HG03565 (cell line): ENCODE measurements at regions not wholly inside any gene's neighbourhood (a gene's known extent, or its start where the extent isn't known, plus 50 kb on each side); places are given as distances from the start of the nearest gene placed in this dataset.
"Not testable (repeated sequence)": the region's sequence is repeated elsewhere in the genome, so short reads cannot be mapped to it uniquely, and the experiment has no call there.

Source experiments
- ATAC-seq: cut with Tn5 transposase; IDR thresholded peaks from one replicate; pipeline ENCODE4 v1.9.1; 2021; ENCODE audit warnings: mild to moderate bottlenecking, moderate library complexity; ENCODE audit not compliant: unreplicated experiment

DNA sequence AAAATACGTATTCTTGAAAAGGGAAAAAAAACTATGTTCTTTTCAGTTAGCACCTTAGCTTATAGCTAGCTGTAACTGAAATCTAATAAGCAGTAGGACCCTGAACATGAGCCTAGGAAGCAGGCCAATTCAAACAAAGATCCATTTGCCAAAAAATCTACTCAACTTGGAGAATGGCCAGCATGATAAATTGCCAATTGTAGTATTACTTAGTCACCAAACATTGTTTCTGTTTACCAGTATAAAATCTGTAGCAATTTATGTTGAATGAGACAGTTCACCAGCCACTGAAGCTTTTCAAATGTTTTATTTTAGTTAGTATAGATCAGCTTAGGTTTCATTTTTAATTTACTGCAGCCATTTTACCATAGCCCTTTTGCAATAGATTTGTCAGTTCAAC is 323.6 kb upstream of the DIPK2B start:
- no peak for ATAC-seq

DNA sequence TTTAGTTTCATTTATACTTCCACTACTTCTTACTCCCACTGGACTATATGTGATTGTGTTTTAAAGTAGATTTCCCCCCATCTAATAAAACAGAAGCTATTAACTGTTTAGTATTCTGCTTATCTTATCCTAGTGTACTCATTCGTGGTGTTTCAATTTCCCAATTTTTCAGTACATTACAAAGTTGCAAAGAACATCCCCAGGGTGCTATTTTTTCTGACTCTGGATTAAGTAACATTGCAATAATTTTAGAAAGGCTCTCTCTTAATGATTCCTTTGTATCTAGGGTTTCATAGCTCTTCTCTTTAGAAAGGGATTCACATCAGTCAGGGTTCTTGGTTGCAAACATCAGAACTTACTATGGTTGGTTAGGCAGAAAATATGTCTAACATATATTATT is 317.9 kb upstream of the DIPK2B start:
- ATAC-seq, result no peak

DNA sequence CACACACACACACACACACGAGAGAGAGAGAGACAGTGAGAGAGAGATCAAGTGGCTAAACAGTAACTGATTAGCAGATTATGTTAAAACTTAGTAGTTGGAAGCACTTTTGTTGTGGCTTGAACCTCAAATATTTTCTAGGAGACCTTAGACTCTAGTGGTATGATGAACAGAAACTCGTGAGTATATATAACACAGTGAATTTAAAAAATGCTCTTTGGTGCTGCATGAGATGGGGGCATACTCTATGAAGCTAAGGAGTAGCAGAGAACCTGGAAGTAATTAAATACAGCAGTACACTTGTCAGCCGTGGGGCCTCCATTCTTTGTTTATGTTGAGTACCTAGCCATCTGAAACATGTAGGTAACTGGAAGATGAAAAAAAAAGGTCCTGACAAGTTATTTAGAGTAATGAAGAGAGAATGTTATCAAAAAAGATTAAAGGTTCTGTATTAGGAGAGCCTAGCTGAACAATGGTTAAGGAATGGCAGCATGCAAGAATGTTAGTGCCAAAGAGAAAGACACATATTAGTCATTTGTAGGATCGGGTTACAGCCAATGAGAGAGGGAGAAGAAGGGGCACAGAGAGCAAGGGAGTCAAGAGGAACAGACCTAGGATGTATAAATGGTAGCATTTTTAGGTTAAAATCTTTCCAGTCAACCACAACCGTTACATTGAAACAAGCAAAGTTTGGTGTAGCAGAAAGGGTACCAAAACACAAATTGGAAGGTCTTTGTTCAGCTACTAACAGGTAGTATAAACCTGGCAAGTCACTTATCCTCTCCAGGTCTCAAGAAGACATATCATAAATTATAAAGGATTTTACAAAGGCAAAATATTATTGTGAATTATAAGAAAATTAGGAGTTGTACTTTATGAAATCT is 316.7 kb upstream of the DIPK2B start:
- no peak for ATAC-seq

DNA sequence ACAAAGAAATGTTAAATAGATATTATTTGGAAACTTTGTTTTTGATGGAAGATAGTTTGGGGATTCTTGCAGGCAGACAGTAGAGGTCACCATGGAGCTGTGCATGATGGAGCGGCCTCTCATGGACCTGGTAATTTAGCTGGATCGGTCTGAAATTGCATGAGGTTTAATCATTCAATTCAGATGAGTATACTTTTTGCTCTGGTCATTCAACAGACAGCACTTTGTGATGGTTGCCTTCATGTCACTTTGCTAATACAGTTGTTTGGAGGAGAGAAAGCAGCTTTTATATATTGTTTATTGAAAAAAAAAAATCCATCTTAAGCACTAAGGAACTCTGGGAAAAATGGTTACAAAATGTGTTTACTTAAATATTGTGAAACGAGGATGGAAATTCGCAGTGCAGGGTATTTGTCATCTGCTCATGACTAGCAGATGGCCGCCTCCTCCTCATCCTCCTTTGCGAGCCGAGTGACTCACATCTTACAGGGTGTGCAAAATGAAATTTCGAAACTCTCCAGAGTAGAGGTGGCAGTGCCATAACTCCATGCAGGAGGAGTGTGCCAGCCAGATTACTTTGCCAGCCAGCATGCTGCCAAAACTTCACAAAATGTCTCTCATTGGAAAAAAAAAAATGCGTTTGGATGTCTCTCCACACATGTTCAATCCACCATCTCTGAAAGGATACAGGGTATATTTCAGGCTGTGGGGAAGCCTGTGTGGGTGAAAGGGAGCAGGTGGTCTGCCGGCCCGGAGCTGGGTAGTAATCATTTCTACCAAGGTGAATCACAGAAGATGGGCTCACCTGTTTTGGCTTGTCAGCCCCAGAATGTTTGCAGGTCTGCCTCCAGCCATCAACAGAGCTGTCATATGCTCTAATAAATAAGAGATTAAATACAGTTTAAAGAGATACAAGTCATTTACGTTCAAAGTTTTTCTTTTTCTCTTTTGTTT is 314.9 kb upstream of the DIPK2B start:
- no peak for ATAC-seq

DNA sequence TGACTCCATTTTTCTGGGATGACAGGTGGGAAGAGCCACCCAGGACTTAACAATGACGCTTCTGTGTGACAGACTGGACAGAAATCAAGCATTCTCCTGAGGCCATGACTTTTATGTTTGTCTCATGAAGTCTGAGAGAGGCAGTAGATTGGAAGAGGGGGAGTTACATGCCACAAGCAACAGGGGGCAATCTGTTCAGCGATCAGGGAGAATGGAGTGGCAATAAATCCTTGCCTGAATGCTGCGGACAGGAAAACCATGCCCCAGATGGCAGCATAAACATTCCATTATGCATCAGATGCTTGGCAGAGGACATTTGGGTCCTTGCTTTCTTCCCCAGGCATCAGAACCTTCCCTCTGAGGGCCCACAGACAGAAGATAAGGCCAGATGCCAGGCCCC is 312.4 kb upstream of the DIPK2B start:
- no peak for ATAC-seq

DNA sequence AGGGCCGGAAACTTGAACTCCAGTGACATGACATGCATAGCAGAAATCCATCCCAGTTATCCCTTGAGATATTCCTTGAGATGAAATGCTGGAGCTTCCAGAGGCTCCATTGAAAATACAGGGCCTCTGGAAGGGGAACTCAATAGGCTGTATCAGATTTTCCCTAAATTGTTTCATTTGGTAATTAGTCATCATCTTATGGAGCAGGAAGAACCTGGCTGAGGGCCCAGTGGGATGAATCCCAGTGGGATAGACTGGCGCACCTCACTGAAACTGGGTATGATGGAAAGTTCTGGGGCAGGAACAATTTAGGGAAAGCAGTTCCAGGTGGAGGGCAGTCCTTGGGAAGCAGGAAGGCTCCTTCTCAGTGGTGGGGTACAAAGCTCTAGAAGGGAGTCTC is 307.8 kb upstream of the DIPK2B start:
- ATAC-seq, result no peak

DNA sequence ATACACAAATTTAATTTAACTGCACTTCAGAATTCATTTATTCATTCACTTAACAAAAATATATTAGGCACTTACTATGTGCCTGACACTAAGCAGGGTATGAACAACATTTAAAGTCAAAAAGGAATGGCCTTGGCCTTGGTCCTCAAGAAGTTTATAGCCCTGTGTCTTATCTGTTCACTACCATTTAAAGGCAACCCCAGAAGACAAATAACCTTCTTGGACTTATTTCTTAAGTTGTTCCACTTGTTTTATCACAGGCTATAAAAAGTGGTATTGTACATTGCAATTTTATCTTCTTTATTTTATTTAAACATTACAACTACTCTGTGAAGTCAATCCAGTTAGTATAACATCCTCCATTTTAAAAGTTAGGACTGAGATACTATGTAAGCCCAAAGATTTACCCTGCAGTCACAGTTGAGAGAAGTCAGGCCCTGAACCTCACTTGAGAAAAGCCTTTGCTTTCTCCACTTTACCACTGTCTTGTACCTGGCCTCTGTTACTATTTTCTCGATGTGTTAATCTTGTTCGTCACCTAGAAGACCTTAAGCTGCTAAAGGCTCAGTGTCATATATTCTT is 305.6 kb upstream of the DIPK2B start:
- no peak for ATAC-seq

DNA sequence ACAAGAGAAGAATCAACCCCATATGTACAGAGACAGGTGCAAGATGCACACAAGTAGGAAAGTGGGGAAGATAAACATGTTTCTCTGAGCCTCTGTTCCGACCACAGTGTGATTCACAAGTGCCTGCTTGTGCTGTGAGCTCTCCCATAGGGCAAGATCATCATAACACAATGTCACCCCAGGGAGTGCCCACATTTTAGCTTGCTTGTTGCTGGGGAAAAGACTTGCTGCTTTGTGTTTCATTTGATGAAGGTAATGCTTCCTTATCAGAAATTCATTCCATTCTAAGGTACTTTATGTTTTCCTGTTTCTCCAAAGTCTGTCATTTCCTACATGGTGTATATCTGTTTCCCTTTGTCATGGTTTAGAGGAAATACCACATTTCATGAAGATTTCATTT is 304.5 kb upstream of the DIPK2B start:
- no peak for ATAC-seq

DNA sequence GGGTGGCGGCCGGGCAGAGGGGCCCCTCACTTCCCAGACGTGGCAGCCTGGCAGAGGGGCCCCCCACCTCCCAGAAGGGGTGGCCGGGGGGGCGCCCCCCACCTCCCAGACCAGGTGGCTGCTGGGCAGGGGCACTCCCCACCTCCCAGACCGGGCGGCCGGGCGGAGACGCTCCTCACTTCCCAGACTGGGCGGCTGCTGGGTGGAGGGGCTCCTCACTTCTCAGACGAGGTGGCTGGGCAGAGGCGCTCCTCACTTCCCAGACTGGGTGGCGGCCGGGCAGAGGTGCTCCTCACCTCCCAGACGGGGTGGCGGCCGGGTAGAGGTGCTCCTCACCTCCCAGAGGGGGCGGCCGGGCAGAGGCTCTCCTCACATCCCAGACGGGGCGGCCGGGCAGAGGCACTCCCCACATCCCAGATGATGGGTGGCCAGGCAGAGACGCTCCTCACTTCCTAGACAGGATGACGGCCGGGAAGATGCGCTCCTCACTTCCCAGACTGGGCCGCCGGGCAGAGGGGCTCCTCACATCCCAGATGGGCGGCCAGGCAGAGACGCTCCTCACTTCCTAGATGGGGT is 303.2 kb upstream of the DIPK2B start:
- not testable (repeated sequence) for ATAC-seq

DNA sequence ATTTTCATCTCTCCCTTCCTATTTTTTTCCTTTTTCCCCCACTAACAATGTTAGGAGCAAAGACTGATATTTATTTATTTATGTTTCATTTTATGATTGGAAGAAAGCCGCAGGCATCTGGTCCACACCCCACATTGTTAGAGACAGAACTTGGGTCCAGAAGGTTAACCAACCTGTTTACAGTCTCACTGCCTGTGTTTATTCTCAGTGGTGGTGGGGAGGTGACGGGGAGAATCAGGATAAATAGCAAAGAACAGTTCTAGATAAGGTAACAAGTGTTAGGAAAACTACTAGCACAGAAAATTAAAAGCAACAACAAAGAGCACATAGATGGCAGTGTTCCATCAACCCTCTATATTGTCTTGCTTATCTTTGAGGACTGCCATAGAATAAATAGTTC is 301.7 kb upstream of the DIPK2B start:
- no peak for ATAC-seq

DNA sequence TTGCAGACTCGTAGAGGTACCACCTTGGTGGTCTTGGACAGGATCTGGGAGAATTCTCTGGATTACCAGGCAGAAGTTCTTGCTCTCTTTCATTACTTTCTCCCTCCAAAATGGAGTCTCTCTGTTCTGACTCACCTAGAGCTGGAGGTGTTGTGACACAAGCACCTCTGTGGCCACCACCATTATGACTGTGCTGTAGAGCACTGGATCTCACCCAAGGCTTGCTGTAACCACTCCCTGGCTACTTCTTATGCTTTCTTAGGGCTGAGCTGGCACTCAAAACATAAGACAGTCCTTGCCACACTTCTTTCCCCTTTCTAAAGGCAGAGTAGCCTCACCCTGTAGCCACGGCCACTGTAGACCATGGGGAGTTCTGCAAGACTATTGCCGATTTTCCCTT is 296.6 kb upstream of the DIPK2B start:
- ATAC-seq, result no peak

DNA sequence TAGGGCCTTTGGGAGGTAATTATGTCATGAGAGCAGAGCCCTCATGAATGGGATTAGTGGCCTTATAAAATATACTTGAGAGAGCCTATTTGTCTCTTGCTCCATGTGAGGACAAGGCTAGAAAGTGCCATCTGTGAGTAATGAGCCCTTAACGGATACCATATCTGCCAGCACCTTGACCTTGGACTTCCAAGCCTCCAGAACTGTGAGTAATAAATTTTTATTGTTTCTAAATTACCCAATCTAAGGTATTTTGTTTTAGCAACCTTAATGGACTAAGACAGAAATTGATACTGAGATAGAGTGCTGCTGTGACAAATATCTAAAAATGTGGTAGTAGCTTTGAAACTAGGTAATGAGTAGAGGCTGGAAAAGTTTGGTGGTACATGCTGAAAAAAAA is 285.0 kb upstream of the DIPK2B start:
- ATAC-seq, result no peak

DNA sequence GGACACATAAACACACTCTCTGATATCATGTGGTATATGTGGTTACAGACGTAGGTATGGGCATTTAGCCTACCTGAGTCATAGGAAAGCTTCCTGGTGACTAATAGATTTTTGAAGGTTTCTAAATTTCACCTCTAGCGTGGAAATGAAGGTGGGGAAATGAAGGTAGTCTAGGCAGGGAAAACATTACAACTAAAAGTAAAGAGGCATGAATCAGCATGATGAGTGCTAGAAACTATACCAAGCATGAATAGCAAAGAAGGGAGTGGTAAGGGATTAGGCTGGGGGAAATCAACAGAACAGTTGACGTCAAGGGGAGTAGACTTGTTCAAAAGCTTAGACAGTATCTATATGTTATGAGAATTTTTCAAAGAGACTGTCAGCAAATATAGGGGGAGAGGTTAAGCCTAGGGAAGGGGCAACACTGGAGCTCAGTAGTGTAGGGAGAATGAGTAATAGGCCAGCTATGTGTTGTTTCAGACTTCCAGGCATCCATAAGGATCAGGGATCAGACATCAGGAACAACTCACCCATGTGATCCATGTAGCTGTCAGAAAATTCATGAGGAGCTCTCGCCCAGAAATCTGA is 279.3 kb upstream of the DIPK2B start:
- no peak for ATAC-seq

DNA sequence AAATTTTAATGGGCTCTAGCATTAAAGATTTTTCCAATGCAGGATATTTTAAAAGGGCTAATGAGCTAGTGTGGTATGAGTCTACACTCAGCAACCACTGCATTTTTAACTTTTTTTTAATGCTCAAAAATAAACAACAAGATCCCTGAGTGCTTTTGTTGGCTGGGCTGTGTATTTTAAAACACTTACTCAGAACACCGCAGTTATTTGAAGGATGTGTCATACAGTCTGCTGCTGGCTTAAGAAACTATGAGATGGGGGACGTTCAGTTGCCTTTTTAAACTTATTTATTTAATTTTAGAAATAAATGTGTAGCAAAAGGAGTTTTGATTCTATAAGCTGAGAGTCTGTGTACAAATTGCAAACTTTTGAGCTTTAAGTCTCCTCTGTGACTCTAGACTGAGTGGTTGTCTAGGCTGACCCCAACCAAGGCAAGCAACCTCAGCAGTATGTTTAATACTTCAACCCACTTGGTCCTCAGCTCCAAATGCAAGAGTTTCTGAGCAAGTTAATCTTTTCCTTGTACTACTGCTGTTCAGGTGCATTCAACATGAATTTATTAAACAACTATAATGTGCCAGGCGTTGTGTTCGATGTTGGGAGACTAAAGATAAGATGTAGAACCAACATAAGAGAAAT is 278.6 kb upstream of the DIPK2B start:
- ATAC-seq, result no peak

DNA sequence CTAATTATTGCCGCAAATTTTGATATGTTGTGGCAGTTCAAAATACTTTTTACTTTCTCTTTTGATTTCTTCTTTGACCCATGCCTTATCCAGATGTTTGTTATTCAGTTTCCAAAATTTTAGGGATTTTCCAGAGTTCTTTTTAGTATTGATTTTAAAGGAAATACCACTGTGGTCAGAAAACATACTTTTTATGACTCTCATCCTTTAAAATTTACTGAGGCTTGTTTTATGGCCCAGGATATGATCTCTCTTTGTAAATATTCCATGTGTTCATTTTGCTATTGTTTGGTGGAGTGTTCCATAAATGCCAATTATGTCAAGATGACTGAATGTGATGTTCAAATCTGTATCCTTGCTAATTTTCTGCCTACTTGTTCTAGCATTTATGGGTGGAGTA is 272.3 kb upstream of the DIPK2B start:
- no peak for ATAC-seq

DNA sequence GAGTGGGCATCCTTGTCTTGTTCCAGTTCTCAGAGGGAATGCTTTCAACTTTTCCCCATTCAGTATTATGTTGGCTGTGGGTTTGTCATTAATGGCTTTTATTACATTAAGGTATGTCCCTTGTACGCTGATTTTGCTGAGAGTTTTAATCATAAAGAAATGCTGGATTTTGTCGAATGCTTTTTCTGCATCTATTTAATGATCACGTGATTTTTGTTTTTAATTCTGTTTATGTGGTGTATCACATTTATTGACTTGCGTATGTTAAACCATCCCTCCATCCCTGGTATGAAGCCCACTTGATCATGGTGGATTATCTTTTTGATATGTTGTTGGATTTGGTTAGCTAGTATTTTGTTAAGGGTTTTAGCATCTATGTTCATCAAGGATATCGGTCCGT is 266.9 kb upstream of the DIPK2B start:
- ATAC-seq, result not testable (repeated sequence)

DNA sequence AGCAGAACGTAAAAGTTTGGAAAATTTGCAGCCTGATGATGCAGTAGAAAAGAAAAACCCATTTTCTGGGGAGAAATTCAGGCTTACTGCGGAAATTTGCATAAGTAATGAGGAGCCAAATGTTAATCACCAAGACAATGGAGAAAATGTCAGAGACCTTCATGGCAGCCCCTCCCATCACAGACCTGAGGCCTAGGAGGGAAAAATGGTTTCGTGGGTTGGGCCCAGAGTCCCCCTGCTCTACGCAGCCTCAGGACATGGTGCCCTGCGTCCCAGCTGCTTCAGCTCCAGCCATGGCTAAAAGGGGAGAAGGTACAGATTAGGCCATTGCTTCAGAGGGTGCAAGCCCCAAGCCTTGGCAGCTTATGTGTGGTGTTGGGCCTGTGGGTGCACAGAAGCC is 255.1 kb upstream of the DIPK2B start:
- not testable (repeated sequence) for ATAC-seq

DNA sequence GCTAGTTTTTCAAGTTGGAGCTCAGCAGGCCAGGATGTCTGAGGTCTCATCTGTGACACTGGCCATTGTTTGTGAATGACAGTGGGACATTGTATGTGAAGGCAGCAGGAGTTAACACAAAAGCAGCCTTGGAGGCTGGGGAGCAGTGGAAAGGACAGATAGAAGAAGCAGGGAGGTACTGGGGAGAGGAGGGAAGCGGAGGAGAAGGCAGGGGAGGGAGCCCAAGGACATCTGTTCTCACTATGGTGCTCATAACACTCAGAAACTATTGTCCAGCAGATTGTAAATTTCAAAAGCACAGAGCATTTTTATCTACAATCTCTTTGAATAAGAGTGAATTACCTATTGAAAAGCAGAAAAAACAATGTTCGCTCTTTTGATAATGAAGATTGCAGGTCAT is 253.6 kb upstream of the DIPK2B start:
- ATAC-seq, result no peak

DNA sequence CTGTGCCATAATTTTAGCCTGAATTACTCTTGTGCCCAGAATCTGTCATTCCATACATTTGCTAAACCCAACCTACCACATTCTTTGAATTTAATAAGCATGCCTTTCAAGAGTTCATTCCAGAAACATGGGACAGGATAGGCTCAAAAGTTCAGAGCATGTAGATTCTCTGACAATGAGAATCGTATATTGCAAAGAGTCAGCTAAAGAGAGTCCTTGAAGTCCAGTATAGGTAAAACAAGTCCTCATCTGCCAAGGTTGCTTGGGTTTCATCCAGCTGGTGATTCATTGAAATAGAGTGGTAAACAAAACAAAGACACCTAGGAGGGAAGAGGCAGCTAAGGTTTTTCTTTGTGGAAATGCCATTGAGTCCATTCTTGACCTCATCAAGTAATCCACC is 249.3 kb upstream of the DIPK2B start:
- no peak for ATAC-seq

DNA sequence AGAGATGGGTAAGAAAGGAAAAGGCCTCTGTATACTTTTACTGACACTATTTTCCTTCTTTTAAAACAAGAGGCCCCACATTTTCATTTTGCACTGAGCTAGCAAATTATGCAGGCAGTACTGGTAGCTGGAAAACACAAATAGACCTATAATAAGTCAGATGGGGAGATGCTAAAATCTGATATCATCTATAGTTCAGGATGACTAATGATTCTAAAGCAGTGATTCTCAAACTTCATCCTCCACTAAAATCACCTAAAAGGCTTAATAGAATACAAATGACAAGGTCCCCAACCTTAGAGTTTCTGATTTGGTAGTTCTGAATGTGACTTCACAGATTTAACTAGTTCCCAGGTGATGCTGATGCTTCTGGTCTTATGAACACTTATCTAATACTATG is 247.3 kb upstream of the DIPK2B start:
- ATAC-seq, result no peak
